Neuronal stem cell (in vitro differentiated cells): ENCODE measurements at regions not wholly inside any gene's neighbourhood (a gene's known extent, or its start where the extent isn't known, plus 50 kb on each side); places are given as distances from the start of the nearest gene placed in this dataset.
"Not testable (repeated sequence)": the region's sequence is repeated elsewhere in the genome, so short reads cannot be mapped to it uniquely, and the experiment has no call there.

ENCODE experiments used
- DNase-seq: peaks from one replicate; pipeline ENCODE4 v3.0.0-alpha.2; 2013; ENCODE audit warnings: low spot score
- H2AFZ ChIP-seq: one replicate; pipeline ENCODE4 v1.6.1; 2013; ENCODE audit warnings: mild to moderate bottlenecking, low read length, inconsistent platforms
- H2AK5ac ChIP-seq: 2 replicates; pipeline ENCODE4 v1.6.1; 2013; ENCODE audit warnings: low read depth, mild to moderate bottlenecking, inconsistent platforms, low read length, moderate library complexity, mixed read lengths
- H2BK120ac ChIP-seq: 2 replicates; pipeline ENCODE4 v1.6.1; 2013; ENCODE audit warnings: low read depth, mild to moderate bottlenecking, inconsistent platforms, low read length, moderate library complexity, mixed read lengths
- H2BK12ac ChIP-seq: one replicate; pipeline ENCODE4 v1.6.1; 2013; ENCODE audit warnings: low read length, inconsistent platforms
- H2BK15ac ChIP-seq: 2 replicates; pipeline ENCODE4 v1.6.1; 2013; ENCODE audit warnings: mild to moderate bottlenecking, low read length, inconsistent platforms, mixed read lengths
- H2BK5ac ChIP-seq: one replicate; pipeline ENCODE4 v1.6.1; 2013; ENCODE audit warnings: inconsistent platforms, mild to moderate bottlenecking, low read length, moderate library complexity
- H3K14ac ChIP-seq: one replicate; pipeline ENCODE4 v1.6.1; 2013; ENCODE audit warnings: low read length, inconsistent platforms
- H3K18ac ChIP-seq: 2 replicates; pipeline ENCODE4 v1.6.1; 2013; ENCODE audit warnings: low read length, inconsistent platforms
- H3K23ac ChIP-seq: 2 replicates; pipeline ENCODE4 v1.6.1; 2013; ENCODE audit warnings: low read depth, mild to moderate bottlenecking, mixed read lengths, low read length, inconsistent platforms; ENCODE audit not compliant: poor library complexity
- H3K27ac ChIP-seq: replicated peaks from 3 replicates; pipeline ENCODE4 v1.5.1; 2013; ENCODE audit warnings: low read length, inconsistent platforms
- H3K27me3 ChIP-seq, 3 experiments: 2 replicates each; pipeline ENCODE4 v1.6.1; 2013; ENCODE audit warnings: low read length in 3 of 3, mild to moderate bottlenecking in 2 of 3, inconsistent platforms in 1 of 3, low read depth in 1 of 3, mixed read lengths in 1 of 3, moderate library complexity in 1 of 3; ENCODE audit not compliant: control insufficient read depth in 3 of 3, insufficient read depth in 3 of 3
- H3K36me3 ChIP-seq, 2 donors: replicated peaks in 1 of 2; 2 replicates each; pipeline ENCODE4 v1.6.1; 2013; ENCODE audit warnings: low read length in 2 of 2; ENCODE audit not compliant: control insufficient read depth in 2 of 2, insufficient read depth in 2 of 2
- H3K4ac ChIP-seq: 2 replicates; pipeline ENCODE4 v1.6.1; 2013; ENCODE audit warnings: inconsistent platforms, mild to moderate bottlenecking, low read length, moderate library complexity
- H3K4me1 ChIP-seq, 2 donors: 1 replicate in 1 of 2; 2 replicates in 1 of 2; pipeline ENCODE4 v1.6.1; 2013; ENCODE audit warnings: low read length in 2 of 2, low read depth in 1 of 2; ENCODE audit not compliant: control insufficient read depth in 2 of 2, insufficient read depth in 1 of 2
- H3K4me2 ChIP-seq: one replicate; pipeline ENCODE4 v1.6.1; 2013; ENCODE audit warnings: mild to moderate bottlenecking, low read length, inconsistent platforms; ENCODE audit not compliant: insufficient read depth, poor library complexity, severe bottlenecking
- H3K4me3 ChIP-seq, 2 donors: 2 replicates each; pipeline ENCODE4 v1.5.1; 2013; ENCODE audit warnings: low read length in 2 of 2, mild to moderate bottlenecking in 2 of 2, inconsistent platforms in 1 of 2, moderate library complexity in 1 of 2
- H3K79me1 ChIP-seq: one replicate; pipeline ENCODE4 v1.6.1; 2013; ENCODE audit warnings: low read depth, mild to moderate bottlenecking, inconsistent platforms, low read length, moderate library complexity
- H3K9ac ChIP-seq: one replicate; pipeline ENCODE4 v1.6.1; 2013; ENCODE audit warnings: mild to moderate bottlenecking, low read depth, low read length, inconsistent platforms; ENCODE audit not compliant: poor library complexity
- H3K9me3 ChIP-seq, 2 donors: replicated peaks in 1 of 2; 2 replicates each; pipeline versions ENCODE3 to v1.6.1; 2013; ENCODE audit warnings: low read length in 2 of 2, mild to moderate bottlenecking in 2 of 2, inconsistent platforms in 1 of 2, low read depth in 1 of 2, mixed read lengths in 1 of 2, moderate library complexity in 1 of 2; ENCODE audit not compliant: control insufficient read depth in 2 of 2, insufficient read depth in 1 of 2
- H4K8ac ChIP-seq: one replicate; pipeline ENCODE4 v1.6.1; 2013; ENCODE audit warnings: low read depth, mild to moderate bottlenecking, inconsistent platforms, low read length, moderate library complexity
- H4K91ac ChIP-seq: one replicate; pipeline ENCODE4 v1.6.1; 2013; ENCODE audit warnings: low read length, low read depth, mild to moderate bottlenecking, inconsistent platforms; ENCODE audit not compliant: poor library complexity
- WGBS, 2 donors: extraction: QIAGEN DNeasy Blood & Tissue Kit; methylation state at CpG; one replicate each; pipeline ENCODE4 v1.1.7; 2013; ENCODE audit warnings: missing lambda C conversion rate in 2 of 2, mixed read lengths in 1 of 2; ENCODE audit not compliant: insufficient read length in 2 of 2, insufficient replicate concordance in 1 of 2; ENCODE audit errors: extremely low coverage in 2 of 2; 5-methylcytosine and 5-hydroxymethylcytosine counted together

- WGBS, 2 donors = no CpG with 5 or more reads among the region's 4 CpGs
- H2BK12ac ChIP-seq = no peak overlapping the region
- H3K4ac ChIP-seq = no peak overlapping the region
- no peak overlapping the region for H2AFZ ChIP-seq
- no peak overlapping the region for H3K9ac ChIP-seq
- no peak overlapping the region for H2BK120ac ChIP-seq
- no peak overlapping the region for H3K27ac ChIP-seq
- H3K4me1 ChIP-seq = no peaks in the 10 kb centered on the region
- no peaks in the 10 kb centered on the region for H3K36me3 ChIP-seq
- no peak overlapping the region for H3K4me2 ChIP-seq
- H3K9me3 ChIP-seq = no peaks in the 10 kb centered on the region
- H3K23ac ChIP-seq = no peak overlapping the region
- H4K8ac ChIP-seq = no peak overlapping the region
- no peaks in the 10 kb centered on the region for H3K27me3 ChIP-seq
- H2BK5ac ChIP-seq = no peak overlapping the region
- H3K14ac ChIP-seq = no peak overlapping the region
- H3K79me1 ChIP-seq = no peaks in the 10 kb centered on the region
- no peak overlapping the region for H3K4me3 ChIP-seq
- no peak overlapping the region for H2BK15ac ChIP-seq
- DNase-seq = no peak
- H2AK5ac ChIP-seq = no peak overlapping the region
- H3K18ac ChIP-seq = no peak overlapping the region
- H4K91ac ChIP-seq = no peak overlapping the region
Measured at GRCh38 chr9:73951147-73951546, 546.0 kb upstream of the RORB start.

GRCh38 chr9:73962792-73963191 is 534.3 kb upstream of the RORB start:
- no peak overlapping the region for H4K91ac ChIP-seq
- H3K9ac ChIP-seq = no peak overlapping the region
- no peaks in the 10 kb centered on the region for H3K79me1 ChIP-seq
- no peak overlapping the region for H2BK120ac ChIP-seq
- no peak overlapping the region for H2BK5ac ChIP-seq
- no peak overlapping the region for H3K27ac ChIP-seq
- no peaks in the 10 kb centered on the region for H3K9me3 ChIP-seq
- H3K36me3 ChIP-seq = no peaks in the 10 kb centered on the region
- H3K14ac ChIP-seq = no peak overlapping the region
- H3K4me1 ChIP-seq = no peaks in the 10 kb centered on the region
- no peak overlapping the region for H3K4ac ChIP-seq
- 100% methylated on average over 2 of the region's 4 CpGs; no CpG with 5 or more reads in 1 of the 2 donors for WGBS, 2 donors
- no peak overlapping the region for H2AFZ ChIP-seq
- no peak overlapping the region for H3K4me3 ChIP-seq
- no peak overlapping the region for H2BK15ac ChIP-seq
- no peak overlapping the region for H4K8ac ChIP-seq
- H3K18ac ChIP-seq = no peak overlapping the region
- H2BK12ac ChIP-seq = no peak overlapping the region
- H3K4me2 ChIP-seq = no peak overlapping the region
- no peak overlapping the region for H3K23ac ChIP-seq
- no peaks in the 10 kb centered on the region for H3K27me3 ChIP-seq
- no peak overlapping the region for H2AK5ac ChIP-seq
- DNase-seq = no peak

GRCh38 chr9:73969936-73970335 is 527.2 kb upstream of the RORB start:
- peaks cover 10% of the 10 kb centered on the region in 2 donors for H3K9me3 ChIP-seq
- H3K9ac ChIP-seq = no peak overlapping the region
- no peak overlapping the region for H3K18ac ChIP-seq
- no CpG with 5 or more reads among the region's 1 CpG for WGBS, 2 donors
- no peak overlapping the region for H2AK5ac ChIP-seq
- no peak overlapping the region for H3K27ac ChIP-seq
- no peak overlapping the region for H2BK120ac ChIP-seq
- peak overlapping the region in 1 of 2 donors; percentile 49 for H3K4me3 ChIP-seq
- H3K79me1 ChIP-seq = no peaks in the 10 kb centered on the region
- no peaks in the 10 kb centered on the region for H3K36me3 ChIP-seq
- DNase-seq = no peak
- no peak overlapping the region for H2BK15ac ChIP-seq
- H4K91ac ChIP-seq = no peak overlapping the region
- H3K4ac ChIP-seq = no peak overlapping the region
- no peak overlapping the region for H4K8ac ChIP-seq
- H3K4me2 ChIP-seq = no peak overlapping the region
- no peaks in the 10 kb centered on the region for H3K27me3 ChIP-seq
- H2BK5ac ChIP-seq = no peak overlapping the region
- no peaks in the 10 kb centered on the region for H3K4me1 ChIP-seq
- no peak overlapping the region for H3K23ac ChIP-seq
- H3K14ac ChIP-seq = no peak overlapping the region
- H2BK12ac ChIP-seq = no peak overlapping the region
- H2AFZ ChIP-seq = no peak overlapping the region

GRCh38 chr9:73976424-73976823 is 520.7 kb upstream of the RORB start:
- not testable (repeated sequence) for H3K18ac ChIP-seq, H2AFZ ChIP-seq, H3K4ac ChIP-seq, H3K27ac ChIP-seq, DNase-seq, H3K23ac ChIP-seq, H3K4me1 ChIP-seq, H2AK5ac ChIP-seq, H2BK12ac ChIP-seq, H3K4me2 ChIP-seq, H3K4me3 ChIP-seq, H3K9ac ChIP-seq, H2BK15ac ChIP-seq, H3K27me3 ChIP-seq, H3K14ac ChIP-seq, H2BK5ac ChIP-seq, H4K91ac ChIP-seq, H4K8ac ChIP-seq, H2BK120ac ChIP-seq, H3K36me3 ChIP-seq, H3K79me1 ChIP-seq, H3K9me3 ChIP-seq
- no CpG with 5 or more reads among the region's 3 CpGs for WGBS, 2 donors
